Caco-2 (cell line): ENCODE measurements at regions not wholly inside any gene's neighbourhood (a gene's known extent, or its start where the extent isn't known, plus 50 kb on each side); places are given as distances from the start of the nearest gene placed in this dataset.
"Not testable (repeated sequence)": the region's sequence is repeated elsewhere in the genome, so short reads cannot be mapped to it uniquely, and the experiment has no call there.

Experiments
- BruUV-seq: library from RNA; stranded (reverse); fragments of 400-500 nt; replicated peaks from 2 replicates; lab custom pipeline; 2021; lab: Mats Ljungman, UMichigan
- CTCF ChIA-PET: fragments of 300-600 bp; sonication (Branson Sonifier 250); formaldehyde crosslinking; loops from one replicate; lab custom pipeline; 2022; ENCODE audit warnings: antibody characterized with exemption; lab: Charles Lee
- POLR2A ChIA-PET: fragments of 300-600 bp; sonication (Branson Sonifier 250); formaldehyde crosslinking; loops from one replicate; lab custom pipeline; 2022; ENCODE audit warnings: antibody characterized with exemption; lab: Charles Lee
- DNase-seq, 2 experiments: peaks; one replicate each; pipeline versions ENCODE4 v3.0.0 to v3.0.0-alpha.2; 2020 to 2022
- H3K27me3 ChIP-seq: replicated peaks from 2 replicates; pipeline ENCODE4 v1.6.0; 2011; ENCODE audit warnings: low read length; ENCODE audit not compliant: control insufficient read depth, insufficient read depth
- H3K36me3 ChIP-seq: 2 replicates; pipeline ENCODE4 v1.5.1; 2011; ENCODE audit warnings: low read length; ENCODE audit not compliant: control insufficient read depth, insufficient read depth
- H3K4me1 ChIP-seq: fragments of 250-450 bp; sonication (Bioruptor Pico); 2 replicates; pipeline ENCODE4 v1.5.1; 2020; ENCODE audit warnings: mild to moderate bottlenecking
- H3K4me3 ChIP-seq: 2 replicates; pipeline ENCODE4 v1.5.1; 2011; ENCODE audit warnings: low read depth, mild to moderate bottlenecking, control low read depth, low read length
- H3K9me3 ChIP-seq: fragments of 250-450 bp; sonication (Bioruptor Pico); 2 replicates; pipeline ENCODE4 v1.5.1; 2020; ENCODE audit warnings: mild to moderate bottlenecking, moderate library complexity
- H3K27ac Mint-ChIP-seq: one replicate; pipeline ENCODE4 v1.8.0; 2022; ENCODE audit warnings: mixed read lengths; ENCODE audit not compliant: unreplicated experiment
- H3K27me3 Mint-ChIP-seq: one replicate; pipeline ENCODE4 v1.8.0; 2022; ENCODE audit warnings: mixed read lengths; ENCODE audit not compliant: insufficient read depth, unreplicated experiment
- H3K36me3 Mint-ChIP-seq: one replicate; pipeline ENCODE4 v1.8.0; 2022; ENCODE audit warnings: mild to moderate bottlenecking, mixed read lengths; ENCODE audit not compliant: insufficient read depth, unreplicated experiment
- H3K4me1 Mint-ChIP-seq: one replicate; pipeline ENCODE4 v1.8.0; 2022; ENCODE audit warnings: low read depth, mixed read lengths; ENCODE audit not compliant: unreplicated experiment
- H3K4me3 Mint-ChIP-seq: one replicate; pipeline ENCODE4 v1.8.0; 2022; ENCODE audit warnings: mild to moderate bottlenecking, moderate library complexity, mixed read lengths; ENCODE audit not compliant: unreplicated experiment
- H3K9me3 Mint-ChIP-seq: one replicate; pipeline ENCODE4 v1.8.0; 2022; ENCODE audit warnings: mixed read lengths; ENCODE audit not compliant: unreplicated experiment
- CTCF ChIP-seq, 2 experiments: fragments of 200-600 bp in 1 of 2; IDR thresholded peaks; 1 replicate in 1 of 2; 2 replicates in 1 of 2; pipeline versions ENCODE4 v1.5.1 to v1.8.0; 2011 to 2022; ENCODE audit warnings: antibody characterized with exemption in 1 of 2, control low read depth in 1 of 2, inconsistent platforms in 1 of 2, low read depth in 1 of 2, low read length in 1 of 2, mild to moderate bottlenecking in 1 of 2, moderate library complexity in 1 of 2; ENCODE audit not compliant: insufficient read depth in 1 of 2, severe bottlenecking in 1 of 2, unreplicated experiment in 1 of 2
- intact Hi-C: fragments of 100-400 bp; cut with micrococcal nuclease; formaldehyde crosslinking; loops from one replicate; pipeline ENCODE4 v1.10.0; 2022; ENCODE audit not compliant: unreplicated experiment

GRCh38 chr18:14415806-14416205 is 127.6 kb downstream of the POTEC start:
- peak overlapping the region; percentile 29 for H3K4me3 Mint-ChIP-seq
- POLR2A ChIA-PET, H3K27ac Mint-ChIP-seq, H3K4me1 ChIP-seq, intact Hi-C loops, H3K36me3 ChIP-seq, H3K36me3 Mint-ChIP-seq, H3K4me1 Mint-ChIP-seq, H3K4me3 ChIP-seq, H3K9me3 Mint-ChIP-seq, H3K27me3 Mint-ChIP-seq, H3K27me3 ChIP-seq, BruUV-seq, H3K9me3 ChIP-seq: not testable (repeated sequence)
- CTCF ChIA-PET, result interaction anchor here (0.6 kb wide), 1 partner anchor 237 kb away, joined by 3 read pairs; no protein-coding TSS in a partner anchor
- peak; percentile 40 to 50 for TF ChIP-seq CTCF (IDR thresholded peaks at IDR 0.05; ENCODE audit: insufficient read depth in 1 of 2, low read depth in 1 of 2, low read length in 1 of 2, severe bottlenecking in 1 of 2, unreplicated experiment in 1 of 2)
- DNase-seq, result peak; percentile 53 to 54

GRCh38 chr18:14415399-14415798 is 128.0 kb downstream of the POTEC start:
- H3K9me3 ChIP-seq, POLR2A ChIA-PET, H3K4me1 ChIP-seq, H3K36me3 ChIP-seq, CTCF ChIA-PET, H3K27me3 ChIP-seq, intact Hi-C loops, H3K4me1 Mint-ChIP-seq, H3K4me3 ChIP-seq, H3K27ac Mint-ChIP-seq, H3K36me3 Mint-ChIP-seq, BruUV-seq, H3K9me3 Mint-ChIP-seq, H3K27me3 Mint-ChIP-seq: not testable (repeated sequence)
- DNase-seq, result peak in 1 of 2 experiments; percentile 5
- peak overlapping the region; percentile 29 for H3K4me3 Mint-ChIP-seq

GRCh38 chr18:14395533-14395932 is 147.9 kb downstream of the POTEC start:
- BruUV-seq, H3K27me3 Mint-ChIP-seq, H3K9me3 Mint-ChIP-seq, H3K27me3 ChIP-seq, H3K36me3 Mint-ChIP-seq, POLR2A ChIA-PET, H3K4me3 Mint-ChIP-seq, H3K4me1 ChIP-seq, H3K4me3 ChIP-seq, CTCF ChIA-PET, H3K36me3 ChIP-seq, H3K4me1 Mint-ChIP-seq, H3K27ac Mint-ChIP-seq, H3K9me3 ChIP-seq: not testable (repeated sequence)
- DNase-seq, result peak in 1 of 2 experiments; percentile 22
- peak in 1 of 2 experiments; percentile 33 for TF ChIP-seq CTCF (IDR thresholded peaks at IDR 0.05; ENCODE audit: insufficient read depth in 1 of 2, low read depth in 1 of 2, low read length in 1 of 2, severe bottlenecking in 1 of 2, unreplicated experiment in 1 of 2)
- intact Hi-C loops, result loop anchor here (5.0 kb wide), 1 partner anchor 218 kb away; no protein-coding TSS in a partner anchor

GRCh38 chr18:14393563-14394103 is 149.8 kb downstream of the POTEC start:
- H3K4me1 Mint-ChIP-seq, H3K9me3 Mint-ChIP-seq, H3K27me3 ChIP-seq, H3K9me3 ChIP-seq, CTCF ChIA-PET, DNase-seq, H3K4me3 ChIP-seq, H3K4me3 Mint-ChIP-seq, BruUV-seq, POLR2A ChIA-PET, H3K4me1 ChIP-seq, H3K36me3 Mint-ChIP-seq, H3K36me3 ChIP-seq, intact Hi-C loops, H3K27ac Mint-ChIP-seq, H3K27me3 Mint-ChIP-seq: not testable (repeated sequence)

GRCh38 chr18:14392604-14393003 is 150.8 kb downstream of the POTEC start:
- H3K27ac Mint-ChIP-seq, intact Hi-C loops, POLR2A ChIA-PET, H3K36me3 Mint-ChIP-seq, H3K36me3 ChIP-seq, H3K4me1 ChIP-seq, H3K4me1 Mint-ChIP-seq, H3K4me3 ChIP-seq, H3K9me3 Mint-ChIP-seq, H3K27me3 ChIP-seq, H3K27me3 Mint-ChIP-seq, H3K9me3 ChIP-seq, BruUV-seq, CTCF ChIA-PET, H3K4me3 Mint-ChIP-seq, DNase-seq: not testable (repeated sequence)

GRCh38 chr18:14384961-14385360 is 158.4 kb downstream of the POTEC start:
- H3K36me3 Mint-ChIP-seq, H3K4me3 Mint-ChIP-seq, H3K4me3 ChIP-seq, H3K27ac Mint-ChIP-seq, BruUV-seq, H3K27me3 ChIP-seq, H3K9me3 Mint-ChIP-seq, CTCF ChIA-PET, H3K4me1 ChIP-seq, H3K4me1 Mint-ChIP-seq, H3K36me3 ChIP-seq, intact Hi-C loops, POLR2A ChIA-PET, H3K9me3 ChIP-seq, H3K27me3 Mint-ChIP-seq, DNase-seq: not testable (repeated sequence)
